ENCODE measurements at regions not wholly inside any gene's neighbourhood (a gene's known extent, or its start where the extent isn't known, plus 50 kb on each side); places are given as distances from the start of the nearest gene placed in this dataset.
"Not testable (repeated sequence)": the region's sequence is repeated elsewhere in the genome, so short reads cannot be mapped to it uniquely, and the experiment has no call there.

DNA sequence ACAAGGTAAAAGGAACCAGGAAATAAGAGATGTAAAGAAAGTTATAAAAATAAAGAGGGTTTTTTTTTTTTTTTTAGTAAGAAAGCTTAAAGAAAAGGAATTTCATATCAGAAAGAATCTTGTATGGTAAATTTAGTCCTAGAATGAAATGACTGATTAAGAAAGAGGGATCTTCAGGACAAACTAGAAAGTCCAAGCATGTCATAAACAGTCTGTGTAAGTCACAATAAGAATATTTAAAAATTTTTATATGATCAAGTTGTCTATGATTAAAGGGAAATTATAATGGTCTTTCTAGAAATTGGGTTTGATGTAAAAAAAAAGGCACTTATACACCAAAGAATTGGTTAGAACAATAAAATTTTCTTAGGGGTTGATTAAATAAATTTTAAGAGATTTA lies 289.5 kb downstream of the XPNPEP1 start:
- no peak for DNase-seq

DNA sequence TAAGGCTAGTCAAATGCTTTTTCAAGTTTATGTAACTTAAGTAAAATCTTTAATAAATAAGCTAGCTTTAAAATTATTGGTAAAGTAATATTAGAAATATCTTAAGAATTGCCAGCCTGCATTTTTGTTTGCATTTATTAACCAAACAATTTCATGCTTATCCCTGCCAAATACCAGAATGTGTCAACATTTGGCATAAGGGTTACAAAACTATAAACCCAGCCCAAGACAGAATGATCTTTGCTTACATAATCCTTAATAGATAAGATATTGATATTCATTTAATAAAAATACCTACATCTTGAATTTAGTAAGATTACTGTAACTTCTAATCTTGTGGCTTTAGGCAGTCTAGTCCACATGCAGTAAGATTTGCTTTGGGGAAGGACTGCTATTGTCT lies 290.3 kb downstream of the XPNPEP1 start:
- DNase-seq, result not testable (repeated sequence)

DNA sequence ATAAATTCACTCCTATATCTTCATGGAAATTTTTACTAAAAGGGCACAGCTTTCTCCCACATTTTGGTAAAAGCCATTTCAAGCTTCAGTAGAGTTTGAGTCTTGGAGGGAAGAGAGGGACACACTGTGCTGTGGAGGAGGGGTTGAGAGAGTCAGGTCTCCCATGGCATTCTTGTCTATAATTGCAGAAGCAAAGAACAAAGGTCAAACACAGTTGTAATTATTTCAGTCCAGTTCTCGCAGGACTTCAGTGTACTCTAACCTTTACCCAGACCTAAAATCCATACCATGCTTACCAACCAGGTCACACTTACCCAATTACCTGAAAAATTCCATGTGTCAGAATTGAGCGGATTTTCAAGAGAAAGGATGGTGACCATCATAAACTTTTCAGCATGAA lies 298.4 kb downstream of the XPNPEP1 start:
- DNase-seq, result no peak

DNA sequence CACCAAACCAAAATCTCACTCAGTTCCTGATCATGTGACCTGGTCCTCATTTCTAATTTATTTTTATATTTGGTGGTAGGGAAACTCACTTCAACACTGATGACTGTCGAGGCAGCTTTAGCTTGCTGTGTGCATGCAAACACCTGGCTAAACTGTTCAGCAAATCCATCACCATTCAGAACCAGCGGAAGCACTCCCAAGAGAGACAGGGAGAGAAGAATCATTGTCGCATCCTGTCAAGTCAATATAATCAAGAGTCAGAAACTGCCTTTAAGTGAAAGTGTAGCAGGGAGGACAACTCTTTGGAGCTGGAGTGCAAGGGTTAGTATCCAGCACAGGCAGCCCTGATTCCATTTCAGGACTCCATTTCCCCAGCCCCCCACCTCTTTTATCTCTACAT lies 300.7 kb downstream of the XPNPEP1 start:
- DNase-seq, result no peak

DNA sequence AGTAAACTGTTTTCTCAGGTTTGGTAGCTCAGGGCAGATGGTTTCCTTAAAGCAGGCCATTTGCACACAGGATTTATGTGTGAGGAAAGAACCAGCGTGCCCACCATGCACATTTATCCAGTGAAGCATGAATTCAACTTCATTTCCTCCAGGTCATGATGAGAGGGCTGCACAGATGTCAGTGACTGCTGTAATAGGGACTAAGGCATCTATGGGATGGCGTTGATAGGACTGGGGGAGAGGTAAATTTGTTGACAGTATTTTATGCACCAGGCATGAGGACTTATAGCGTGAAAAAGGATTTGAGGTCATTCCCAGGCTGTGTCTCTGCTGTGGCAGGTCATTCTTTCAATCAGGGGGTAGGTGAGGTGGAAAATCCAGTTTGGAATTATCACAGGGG lies 302.9 kb downstream of the XPNPEP1 start:
- DNase-seq, result no peak

DNA sequence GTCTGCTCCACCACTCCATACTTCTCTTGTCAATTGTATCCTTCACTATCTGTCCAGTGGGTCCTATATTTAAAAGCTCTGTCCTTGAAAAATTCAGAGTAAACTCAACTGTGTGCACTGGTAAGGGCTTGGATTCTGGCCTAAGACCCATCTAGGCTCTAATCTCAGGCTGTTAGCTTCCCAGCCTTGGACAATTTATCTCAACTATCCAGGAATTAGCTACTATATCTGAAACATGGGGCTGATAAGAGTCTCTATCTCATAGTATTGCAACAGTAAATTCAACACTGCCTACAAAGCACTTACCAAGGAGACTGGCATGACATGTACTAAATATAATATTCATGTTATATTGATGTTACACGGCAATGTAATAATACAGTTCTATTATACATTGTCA lies 303.4 kb downstream of the XPNPEP1 start:
- DNase-seq, result no peak

DNA sequence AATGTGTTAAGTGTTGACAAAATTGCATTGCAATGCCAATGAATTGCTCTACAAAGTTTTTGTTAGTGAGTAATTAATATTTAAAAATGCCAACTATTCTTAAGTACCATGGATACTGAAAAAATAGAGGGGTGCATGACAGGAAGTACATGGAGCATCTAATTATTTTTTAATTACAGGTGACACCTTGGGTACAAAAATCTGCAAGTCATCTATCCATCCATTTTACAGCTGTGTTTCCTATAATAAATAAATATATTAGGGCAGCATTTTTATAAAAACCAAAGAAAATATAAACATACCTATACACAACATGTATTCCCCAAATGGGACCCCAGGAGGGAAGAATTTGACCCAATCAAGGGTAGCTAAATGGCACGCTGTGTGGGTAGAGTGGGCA lies 304.6 kb downstream of the XPNPEP1 start:
- DNase-seq, result no peak

DNA sequence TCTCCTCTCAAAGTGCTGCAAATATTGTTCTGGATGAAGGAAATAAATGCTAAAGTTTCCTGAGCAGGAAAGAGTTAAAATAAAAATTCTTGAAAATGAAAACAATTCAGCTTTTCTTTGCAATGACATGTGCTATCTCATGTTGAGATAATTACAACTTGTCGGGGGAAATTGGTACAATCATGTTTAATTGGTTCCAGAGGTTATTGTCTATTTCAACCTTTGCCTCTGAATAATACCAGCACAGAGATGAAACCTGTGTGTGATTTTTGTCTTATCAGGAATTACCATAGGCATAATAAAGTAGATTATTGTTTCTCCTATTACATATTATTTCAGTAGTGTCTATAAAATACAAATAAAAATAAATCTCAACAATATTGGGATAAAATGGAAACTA lies 305.0 kb downstream of the XPNPEP1 start:
- no peak for DNase-seq

DNA sequence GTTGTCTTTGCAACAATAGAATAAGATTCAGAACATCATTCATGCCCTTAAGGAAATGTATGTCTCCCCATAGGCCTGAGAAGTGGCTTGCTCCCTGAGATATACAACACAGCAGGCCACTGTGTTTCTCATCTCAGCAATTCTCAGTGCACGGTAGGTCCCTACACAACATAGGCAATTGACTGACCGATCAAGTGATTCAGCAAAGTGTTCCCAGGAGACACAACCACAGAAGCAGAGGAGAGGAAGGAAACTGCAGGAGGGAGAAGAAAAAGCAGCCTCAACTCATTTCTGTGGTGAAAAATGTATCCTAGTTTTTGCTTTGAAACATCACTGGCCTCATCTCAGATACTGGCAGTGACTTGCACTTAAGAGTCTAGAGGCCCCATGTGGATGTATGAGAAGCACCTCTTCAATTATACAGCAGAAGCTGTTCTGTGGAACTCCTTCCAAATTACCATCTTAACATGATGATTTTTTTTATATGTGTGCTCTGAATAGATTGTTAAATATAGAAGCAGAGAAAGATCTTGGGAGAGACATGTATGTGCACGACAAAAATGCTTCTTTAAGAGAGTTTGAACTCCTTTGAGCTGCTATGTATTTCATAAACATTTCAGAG lies 306.8 kb downstream of the XPNPEP1 start:
- DNase-seq, result no peak

DNA sequence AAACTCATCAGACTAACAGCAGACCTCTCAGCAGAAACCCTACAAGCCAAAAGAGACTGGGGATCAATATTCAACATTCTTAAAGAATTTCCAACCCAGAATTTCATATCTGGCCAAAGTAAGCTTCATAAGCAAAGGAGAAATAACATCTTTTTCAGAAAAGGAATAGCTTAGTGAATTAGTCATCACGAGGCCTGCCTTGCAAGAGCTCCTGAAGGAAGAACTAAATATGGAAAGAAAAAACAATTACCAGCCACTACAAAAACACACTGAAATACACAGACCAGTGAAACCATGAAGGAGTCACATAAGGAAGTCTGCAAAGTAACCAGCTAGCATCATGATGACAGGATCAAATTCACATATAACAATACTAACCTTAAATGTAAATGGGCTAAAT lies 328.0 kb downstream of the XPNPEP1 start:
- DNase-seq, result not testable (repeated sequence)

DNA sequence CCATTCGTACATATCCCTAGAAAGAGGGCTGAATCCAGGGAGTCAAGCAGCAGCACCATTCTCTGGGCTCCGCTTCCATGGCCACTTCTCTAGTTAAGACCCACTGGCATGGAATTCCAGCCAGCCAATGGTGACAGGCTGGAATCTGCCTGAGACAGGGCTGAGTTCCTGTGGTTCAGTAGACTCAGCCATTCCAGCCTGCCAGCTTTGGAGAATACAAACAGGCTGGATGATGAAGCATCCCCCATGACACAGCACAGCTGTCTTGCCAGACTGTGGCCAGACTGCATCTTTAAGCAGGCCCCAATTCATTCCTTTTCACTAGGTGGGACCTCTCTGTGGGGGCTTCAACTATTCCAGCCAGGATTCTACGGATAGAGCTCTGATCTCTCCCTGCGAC lies 329.6 kb downstream of the XPNPEP1 start:
- no peak for DNase-seq

DNA sequence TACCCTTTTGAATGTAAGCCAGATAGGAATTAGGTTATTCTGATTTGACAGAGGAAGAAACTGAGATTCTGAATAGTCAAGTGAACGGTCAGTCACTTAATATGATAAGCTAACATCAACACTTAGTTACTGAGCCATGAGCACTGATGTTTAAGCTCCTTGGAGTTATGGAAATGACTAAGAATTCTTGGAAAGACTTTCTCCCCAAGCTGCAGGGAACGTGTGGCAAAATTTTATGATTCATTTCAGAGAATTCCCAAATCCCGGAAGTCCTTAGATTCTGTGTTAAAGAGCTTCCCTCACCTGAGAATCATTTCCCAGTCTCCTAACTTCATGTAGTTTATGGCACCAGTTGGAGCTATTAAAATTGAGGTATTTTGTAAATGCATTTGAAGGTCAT lies 330.9 kb downstream of the XPNPEP1 start:
- DNase-seq, result no peak

DNA sequence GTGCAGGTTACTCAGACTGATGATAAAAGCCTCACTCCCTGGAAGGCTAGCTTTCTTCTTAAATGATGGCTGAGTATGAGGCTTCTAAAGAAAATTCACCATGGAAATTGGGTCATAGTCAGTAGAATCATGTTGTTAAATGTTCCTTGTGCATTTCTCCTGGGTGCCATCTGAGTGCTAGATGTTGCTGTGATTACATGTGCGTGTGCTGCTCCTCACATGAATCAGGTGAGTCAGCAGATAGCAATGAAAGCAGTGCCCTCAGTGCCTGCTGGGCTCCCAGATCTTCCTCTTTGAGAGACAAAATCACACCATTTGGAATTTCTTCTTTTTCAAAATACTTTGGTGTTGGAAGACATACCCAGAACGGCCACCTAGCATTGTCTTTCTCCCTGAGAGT lies 331.7 kb downstream of the XPNPEP1 start:
- no peak for DNase-seq

DNA sequence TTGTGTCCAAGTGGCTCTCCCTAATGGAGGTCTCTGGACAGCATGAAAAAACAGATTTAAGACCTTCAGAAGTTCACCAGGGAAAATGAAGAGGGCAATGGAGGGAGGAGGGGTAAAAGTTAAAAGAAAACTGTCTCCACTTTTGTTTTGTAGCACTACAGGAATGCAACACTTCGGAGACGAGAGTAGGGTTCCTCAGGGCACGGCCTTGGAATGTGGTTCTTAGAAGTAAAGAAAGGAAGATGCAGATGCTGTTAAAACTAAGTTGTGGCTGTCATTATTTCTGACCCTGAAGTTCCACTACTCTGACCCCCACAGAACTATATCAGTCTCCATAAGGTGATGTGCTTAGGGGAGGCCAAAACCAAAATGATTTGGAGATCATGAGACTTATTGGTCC lies 335.1 kb downstream of the XPNPEP1 start:
- no peak for DNase-seq

DNA sequence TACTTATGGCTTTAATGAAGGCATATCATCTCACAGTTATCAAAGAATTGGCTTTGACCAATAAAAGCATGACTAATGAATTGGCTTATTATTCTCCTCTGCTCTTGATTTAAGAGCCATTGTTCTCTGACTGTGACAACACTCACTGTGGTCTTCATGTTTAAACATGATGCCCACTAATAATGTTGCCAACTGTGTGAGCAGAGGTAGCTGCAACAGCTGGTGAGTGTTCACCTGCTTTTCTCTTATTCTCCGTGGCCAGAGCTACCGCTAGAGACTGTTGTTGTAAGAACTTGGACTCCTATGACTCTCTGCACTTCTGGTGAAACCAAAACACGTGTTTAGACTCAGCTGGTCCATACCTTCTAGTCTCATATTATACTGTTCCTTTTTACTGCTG lies 335.9 kb downstream of the XPNPEP1 start:
- no peak for DNase-seq

DNA sequence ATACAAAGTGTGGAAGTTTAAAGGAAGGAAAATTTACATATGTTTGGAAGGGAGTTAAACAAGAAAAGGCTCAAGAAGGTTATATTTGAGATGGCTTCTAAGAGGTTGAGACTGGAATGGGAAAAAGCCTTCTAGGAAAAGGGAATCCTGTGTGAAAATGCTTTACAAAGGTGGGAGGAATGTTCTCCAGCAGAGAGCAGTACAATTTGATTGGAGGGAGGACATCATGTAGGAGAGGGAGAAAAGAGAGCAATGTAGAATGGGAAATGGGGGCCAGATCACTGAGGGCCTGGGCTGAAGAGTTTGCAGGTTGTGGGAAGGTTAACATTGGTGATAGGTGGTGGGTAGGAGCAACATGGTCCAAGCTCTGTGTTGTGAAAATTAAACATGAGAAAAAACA lies 366.9 kb downstream of the XPNPEP1 start:
- DNase-seq, result no peak

DNA sequence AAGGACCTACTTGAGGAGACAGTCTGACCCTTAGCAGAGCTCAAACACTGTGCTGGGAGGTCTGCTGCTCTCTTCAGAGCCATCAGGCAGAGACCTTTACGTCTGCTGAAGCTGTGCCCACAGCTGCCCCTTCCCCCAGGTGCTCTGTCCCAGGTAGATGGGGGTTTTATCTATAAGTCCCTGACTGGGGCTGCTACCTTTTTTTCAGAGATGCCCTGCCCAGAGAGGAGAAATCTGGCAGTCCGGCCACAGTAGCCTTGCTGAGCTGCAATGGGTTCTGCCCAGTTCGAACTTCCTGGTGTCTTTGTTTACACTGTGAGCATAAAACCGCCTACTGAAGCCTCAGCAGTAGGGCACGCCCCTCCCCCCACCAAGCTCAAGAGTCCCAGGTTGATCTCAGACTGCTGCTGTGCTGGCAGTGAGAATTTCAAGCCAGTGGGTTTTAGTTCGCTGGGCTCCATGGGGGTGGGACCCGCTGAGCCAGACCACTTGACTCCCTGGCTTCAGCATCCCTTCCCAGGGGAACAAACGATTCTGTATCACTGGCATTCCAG lies 381.2 kb downstream of the XPNPEP1 start:
- DNase-seq, result not testable (repeated sequence)

DNA sequence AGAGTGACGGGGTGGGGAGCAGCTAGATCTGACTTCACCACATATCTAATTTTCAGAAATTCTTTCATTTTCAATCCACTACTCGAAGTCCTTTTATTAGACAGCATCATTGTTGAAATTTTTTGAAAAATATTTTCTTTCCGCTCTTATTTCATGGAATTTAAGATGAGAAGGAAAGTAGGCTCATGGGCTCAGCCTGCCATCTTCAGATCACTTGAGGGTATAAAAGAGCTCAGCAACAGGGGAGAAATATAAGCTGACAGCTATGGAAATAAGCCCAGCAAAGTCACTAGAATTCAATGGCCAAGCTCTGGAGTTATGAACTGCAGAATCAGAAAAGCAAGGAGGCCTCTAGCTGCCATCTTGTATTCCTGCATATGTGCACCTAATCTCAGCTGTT lies 389.1 kb downstream of the XPNPEP1 start:
- DNase-seq, result no peak

DNA sequence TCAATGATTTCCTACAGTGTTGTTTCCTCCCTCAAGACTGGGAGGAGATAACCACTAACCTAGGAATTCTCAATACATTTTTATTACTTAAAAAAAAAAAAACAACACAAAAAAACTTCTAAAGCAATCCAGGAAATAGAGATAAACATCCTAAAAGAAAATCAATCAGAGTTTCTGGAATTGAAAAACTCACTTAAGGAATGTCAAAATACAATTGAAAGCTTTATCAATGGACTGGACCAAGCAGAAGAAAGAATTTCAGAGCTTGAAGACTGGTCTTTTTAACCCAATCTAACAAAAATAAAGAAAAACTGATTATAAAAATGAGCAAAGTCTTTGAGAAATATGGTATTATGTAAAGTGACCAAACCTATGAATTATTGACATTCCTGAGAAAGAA lies 394.1 kb downstream of the XPNPEP1 start:
- DNase-seq, result no peak

DNA sequence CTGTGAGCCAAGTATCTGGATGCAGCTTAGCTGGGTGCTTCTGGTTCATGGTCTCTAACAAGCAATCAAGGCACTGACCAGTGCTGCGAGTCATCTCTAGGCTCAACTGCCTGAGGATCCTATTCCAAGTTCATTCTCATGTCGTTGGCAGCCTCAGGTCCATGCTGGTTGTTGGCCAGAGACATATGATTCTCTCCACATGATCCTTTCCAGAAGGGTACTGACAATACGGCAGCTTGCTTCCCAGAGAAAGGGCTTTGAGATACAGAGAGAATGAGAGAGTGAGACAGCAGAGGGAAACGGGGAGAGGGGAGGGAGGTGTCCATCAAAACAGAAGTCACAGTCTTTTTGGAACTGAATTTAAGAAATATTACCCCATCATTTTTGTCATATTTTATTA lies 405.6 kb downstream of the XPNPEP1 start:
- DNase-seq, result no peak

DNA sequence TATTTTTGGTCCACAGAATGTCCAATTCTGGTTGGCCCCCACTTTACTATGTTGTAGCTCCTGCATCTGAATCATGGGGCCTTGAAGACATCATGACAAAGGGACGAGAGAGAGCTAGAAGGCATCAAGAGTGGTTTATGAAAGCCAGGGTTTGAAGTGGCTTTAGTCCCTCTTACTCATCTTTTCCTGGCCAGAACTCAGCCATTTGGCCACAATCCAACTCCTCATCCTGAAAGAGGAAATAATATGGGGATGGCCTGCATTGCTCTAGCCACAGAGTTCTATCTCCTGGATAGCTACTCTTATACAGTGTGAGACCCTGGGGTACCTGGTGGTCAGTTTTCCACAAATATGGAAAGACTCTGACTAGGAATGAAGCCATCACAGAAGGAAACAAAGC lies 418.9 kb downstream of the XPNPEP1 start:
- no peak for DNase-seq

DNA sequence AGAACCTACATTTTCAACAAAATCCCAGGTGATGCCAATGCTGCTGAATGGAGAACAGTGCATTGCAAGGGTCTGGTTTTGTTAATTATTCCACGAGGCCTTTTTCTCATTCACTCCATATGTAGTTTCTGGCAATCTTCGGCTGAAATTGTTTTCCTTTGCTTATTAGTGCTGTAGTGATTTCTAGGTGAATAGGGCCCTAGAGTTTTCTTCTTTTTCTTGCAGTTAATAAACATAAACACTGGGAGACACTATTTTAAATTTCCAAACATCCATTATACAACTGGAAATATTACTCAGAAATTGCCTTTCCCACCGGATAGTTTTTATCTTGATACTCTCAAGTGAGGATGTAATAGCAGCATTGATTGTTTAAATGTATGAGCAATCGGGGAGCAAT lies 435.6 kb downstream of the XPNPEP1 start:
- DNase-seq, result no peak

DNA sequence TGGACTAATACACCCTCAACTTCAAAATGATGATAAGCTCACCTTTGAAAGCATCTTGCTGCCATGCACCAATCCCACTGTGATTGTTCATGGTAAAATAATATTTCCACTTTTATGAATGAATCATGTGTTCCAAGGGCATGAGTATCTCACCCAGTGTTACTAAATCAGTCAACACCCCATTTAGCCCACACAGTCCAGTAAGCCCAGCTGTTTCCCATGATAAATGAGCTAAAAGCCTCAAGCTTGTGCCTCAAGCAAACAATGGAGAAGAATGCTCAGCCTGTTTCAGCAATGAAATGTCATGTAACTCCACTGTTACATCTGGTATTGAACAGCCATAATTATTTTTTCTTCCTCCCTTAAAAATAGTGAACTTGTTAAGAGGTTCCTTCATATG lies 442.5 kb downstream of the XPNPEP1 start:
- no peak for DNase-seq

DNA sequence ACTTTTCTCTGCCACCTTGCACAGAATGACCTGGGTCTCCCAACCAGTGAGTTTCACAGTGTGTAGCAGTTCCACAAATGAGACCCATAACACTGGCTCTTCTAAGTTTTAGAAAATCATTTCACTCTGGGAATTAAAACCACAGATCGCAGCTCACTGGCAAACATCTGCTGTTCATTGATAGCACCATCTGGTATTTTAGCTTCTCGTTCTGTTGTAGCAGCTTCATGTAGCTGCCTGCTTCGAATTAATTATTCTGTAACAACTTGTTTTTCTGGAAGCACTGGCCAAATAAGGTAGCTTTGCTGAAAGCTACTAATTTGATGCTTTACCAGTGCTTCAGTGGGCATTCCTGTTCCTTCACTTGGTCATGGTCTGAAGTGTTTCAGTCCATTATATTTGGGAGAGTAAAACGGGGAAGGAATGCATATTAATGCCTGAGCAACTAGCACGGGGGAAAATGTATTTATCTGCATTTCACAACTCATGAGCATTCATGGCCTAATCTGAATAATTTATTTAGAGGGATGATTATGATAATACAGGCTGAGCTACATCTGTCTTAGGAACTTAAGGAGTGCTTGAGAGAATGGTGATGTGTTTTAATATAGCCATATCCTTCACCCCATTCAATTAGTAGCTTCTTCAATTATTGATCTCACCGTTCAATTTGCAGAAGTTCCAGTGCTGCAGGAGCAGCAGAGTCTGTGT lies 447.4 kb downstream of the XPNPEP1 start:
- no peak for DNase-seq

DNA sequence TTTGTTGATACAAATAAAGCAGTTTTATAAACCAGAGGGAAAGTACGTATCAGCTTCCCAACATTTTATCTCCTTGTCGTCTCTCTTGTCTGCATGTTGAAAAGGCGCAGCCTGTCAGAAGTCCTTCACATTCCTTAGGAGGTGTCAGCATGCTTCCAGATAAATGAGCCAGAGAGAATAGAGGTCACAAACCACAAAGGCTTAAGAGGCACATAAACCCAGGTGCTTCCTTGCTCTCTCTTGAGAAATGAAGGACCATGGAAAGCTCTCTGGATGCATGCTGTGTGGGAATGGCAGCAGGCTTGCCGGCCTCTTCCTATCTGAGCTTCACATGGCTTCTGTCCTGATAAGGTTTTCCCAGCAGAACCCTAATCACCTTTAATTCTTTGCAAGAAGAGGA lies 448.5 kb downstream of the XPNPEP1 start:
- no peak for DNase-seq
